RWPE2 (cell line): ENCODE measurements at regions not wholly inside any gene's neighbourhood (a gene's known extent, or its start where the extent isn't known, plus 50 kb on each side); places are given as distances from the start of the nearest gene placed in this dataset.

Experiments used
- ATAC-seq: fragments of 200-7000 bp; cut with Tn5 transposase; 3 replicates; pipeline ENCODE4 v1.9.1; 2021; ENCODE audit warnings: low read depth
- DNase-seq: peaks from one replicate; pipeline ENCODE4 v3.0.0-alpha.2; 2020; ENCODE audit warnings: low spot score
- H3K27ac ChIP-seq: fragments of 450-650 bp; 2 replicates; pipeline ENCODE4 v1.5.1; 2017; ENCODE audit warnings: mild to moderate bottlenecking; ENCODE audit not compliant: poor library complexity, severe bottlenecking
- H3K27me3 ChIP-seq: fragments of 250-450 bp; sonication (Bioruptor Pico); 2 replicates; pipeline ENCODE4 v1.5.1; 2021; ENCODE audit warnings: mild to moderate bottlenecking, moderate library complexity; ENCODE audit not compliant: insufficient read depth, poor library complexity, severe bottlenecking
- H3K36me3 ChIP-seq: fragments of 250-450 bp; sonication (Bioruptor Pico); 2 replicates; pipeline ENCODE4 v1.5.1; 2020; ENCODE audit warnings: low read depth, mild to moderate bottlenecking, moderate library complexity
- H3K4me1 ChIP-seq: fragments of 250-450 bp; sonication (Bioruptor Pico); 2 replicates; pipeline ENCODE4 v1.5.1; 2021; ENCODE audit warnings: mild to moderate bottlenecking, moderate library complexity; ENCODE audit not compliant: insufficient read depth, poor library complexity, severe bottlenecking
- H3K4me3 ChIP-seq: fragments of 250-450 bp; sonication (Bioruptor Pico); 2 replicates; pipeline ENCODE4 v1.5.1; 2021; ENCODE audit warnings: mild to moderate bottlenecking, moderate library complexity; ENCODE audit not compliant: severe bottlenecking
- H3K9me3 ChIP-seq: fragments of 250-450 bp; sonication (Bioruptor Pico); 2 replicates; pipeline ENCODE4 v1.5.1; 2021; ENCODE audit warnings: mild to moderate bottlenecking, moderate library complexity; ENCODE audit not compliant: severe bottlenecking
- CTCF ChIP-seq: fragments of 450-650 bp; IDR thresholded peaks from one replicate; pipeline ENCODE4 v1.5.1; 2017; ENCODE audit warnings: mild to moderate bottlenecking, moderate library complexity; ENCODE audit not compliant: poor library complexity, severe bottlenecking

GRCh38 chr16:51763072-51763661 lies 612.1 kb upstream of the SALL1 start:
- no peak for DNase-seq
- Histone ChIP-seq H3K4me3 (no peak overlapping the region), H3K27me3 (peaks cover 26% of the 10 kb centered on the region), H3K27ac (no peak overlapping the region), H3K9me3 (no peaks in the 10 kb centered on the region), H3K36me3 (no peaks in the 10 kb centered on the region), H3K4me1 (no peaks in the 10 kb centered on the region)
- no peak for ATAC-seq
- no peak for TF ChIP-seq CTCF

GRCh38 chr16:51762081-51762996 lies 611.3 kb upstream of the SALL1 start:
- peaks cover 24% of the 10 kb centered on the region for H3K27me3 ChIP-seq
- peak; percentile 96 for ATAC-seq
- H3K9me3 ChIP-seq = no peaks in the 10 kb centered on the region
- TF ChIP-seq CTCF = peak; percentile 96
- H3K4me3 ChIP-seq = no peak overlapping the region
- DNase-seq = no peak
- no peak overlapping the region for H3K27ac ChIP-seq
- H3K36me3 ChIP-seq = no peaks in the 10 kb centered on the region
- H3K4me1 ChIP-seq = no peaks in the 10 kb centered on the region

- Histone ChIP-seq H3K27ac (no peak overlapping the region), H3K36me3 (no peaks in the 10 kb centered on the region), H3K27me3 (peaks cover 25% of the 10 kb centered on the region), H3K4me1 (no peaks in the 10 kb centered on the region), H3K4me3 (no peak overlapping the region), H3K9me3 (no peaks in the 10 kb centered on the region)
- no peak for ATAC-seq
- TF ChIP-seq CTCF = no peak
- DNase-seq = no peak
These were observed 609.9 kb upstream of the SALL1 start for GRCh38 chr16:51761001-51761400.

- ATAC-seq = no peak
- TF ChIP-seq CTCF = no peak
- Histone ChIP-seq H3K4me1 (no peaks in the 10 kb centered on the region), H3K27ac (no peak overlapping the region), H3K4me3 (no peak overlapping the region), H3K27me3 (peaks cover 35% of the 10 kb centered on the region), H3K9me3 (no peaks in the 10 kb centered on the region), H3K36me3 (no peaks in the 10 kb centered on the region)
- no peak for DNase-seq
These were observed 608.9 kb upstream of the SALL1 start for GRCh38 chr16:51759999-51760398.

- H3K9me3 ChIP-seq = no peaks in the 10 kb centered on the region
- H3K4me3 ChIP-seq = no peak overlapping the region
- DNase-seq (no peak), ATAC-seq (no peak)
- H3K4me1 ChIP-seq = no peaks in the 10 kb centered on the region
- peaks cover 42% of the 10 kb centered on the region for H3K27me3 ChIP-seq
- H3K27ac ChIP-seq = no peak overlapping the region
- no peaks in the 10 kb centered on the region for H3K36me3 ChIP-seq
- no peak for TF ChIP-seq CTCF
These were observed 608.3 kb upstream of the SALL1 start for GRCh38 chr16:51759329-51759728.
